GM18499 (cell line): ENCODE measurements at regions not wholly inside any gene's neighbourhood (a gene's known extent, or its start where the extent isn't known, plus 50 kb on each side); places are given as distances from the start of the nearest gene placed in this dataset.
"Not testable (repeated sequence)": the region's sequence is repeated elsewhere in the genome, so short reads cannot be mapped to it uniquely, and the experiment has no call there.

ENCODE experiments used
- ATAC-seq: cut with Tn5 transposase; IDR thresholded peaks from one replicate; pipeline ENCODE4 v1.9.1; 2021; ENCODE audit warnings: moderate number of reproducible peaks; ENCODE audit not compliant: insufficient read depth, unreplicated experiment

GRCh38 chr17:77613218-77613617, 345.3 kb upstream of the TNRC6C start:
- ATAC-seq, result no peak

- ATAC-seq, result no peak
Observed at GRCh38 chr17:77613627-77614026, 344.9 kb upstream of the TNRC6C start.

- ATAC-seq, result no peak
Observed at GRCh38 chr17:77615703-77616253, 342.7 kb upstream of the TNRC6C start.

GRCh38 chr17:77616254-77616731, 342.2 kb upstream of the TNRC6C start:
- ATAC-seq, result no peak

GRCh38 chr17:77617516-77617915, 341.0 kb upstream of the TNRC6C start:
- ATAC-seq, result no peak

GRCh38 chr17:77618173-77618572, 340.3 kb upstream of the TNRC6C start:
- ATAC-seq, result no peak

GRCh38 chr17:77618731-77619130, 339.8 kb upstream of the TNRC6C start:
- no peak for ATAC-seq

- no peak for ATAC-seq
Observed at GRCh38 chr17:77619326-77619725, 339.2 kb upstream of the TNRC6C start.

- no peak for ATAC-seq
Observed at GRCh38 chr17:77619851-77620250, 338.7 kb upstream of the TNRC6C start.

GRCh38 chr17:77620282-77620681, 338.2 kb upstream of the TNRC6C start:
- no peak for ATAC-seq

GRCh38 chr17:77622084-77622483, 336.4 kb upstream of the TNRC6C start:
- ATAC-seq, result not testable (repeated sequence)

GRCh38 chr17:77622647-77623046, 335.9 kb upstream of the TNRC6C start:
- no peak for ATAC-seq

GRCh38 chr17:77623321-77623720, 335.2 kb upstream of the TNRC6C start:
- ATAC-seq, result not testable (repeated sequence)

- no peak for ATAC-seq
Observed at GRCh38 chr17:77628035-77628434, 330.5 kb upstream of the TNRC6C start.

- not testable (repeated sequence) for ATAC-seq
Observed at GRCh38 chr17:77629284-77629683, 329.2 kb upstream of the TNRC6C start.

GRCh38 chr17:77631307-77631706, 327.2 kb upstream of the TNRC6C start:
- ATAC-seq, result no peak

GRCh38 chr17:77632619-77633018, 325.9 kb upstream of the TNRC6C start:
- ATAC-seq, result no peak

- no peak for ATAC-seq
Observed at GRCh38 chr17:77634710-77635109, 323.8 kb upstream of the TNRC6C start.

GRCh38 chr17:77635176-77635575, 323.3 kb upstream of the TNRC6C start:
- ATAC-seq, result no peak

- not testable (repeated sequence) for ATAC-seq
Observed at GRCh38 chr17:77635785-77636184, 322.7 kb upstream of the TNRC6C start.

- no peak for ATAC-seq
Observed at GRCh38 chr17:77636835-77637817, 321.4 kb upstream of the TNRC6C start.
